T-helper 17 cell (primary cell): ENCODE measurements at regions not wholly inside any gene's neighbourhood (a gene's known extent, or its start where the extent isn't known, plus 50 kb on each side); places are given as distances from the start of the nearest gene placed in this dataset.
"Not testable (repeated sequence)": the region's sequence is repeated elsewhere in the genome, so short reads cannot be mapped to it uniquely, and the experiment has no call there.

ENCODE experiments used
- ATAC-seq: fragments of 150-1000 bp; cut with Tn5 transposase; 2 replicates; pipeline ENCODE4 v1.10.0; 2021; ENCODE audit warnings: mild to moderate bottlenecking, moderate library complexity
- DNase-seq, 3 donors: peaks; one replicate each; pipeline versions ENCODE4 v3.0.0 to v3.0.0-alpha.2; 2020 to 2021
- H3K9me3 ChIP-seq: one replicate; pipeline ENCODE4 v1.7.0; 2013; ENCODE audit warnings: low read length, mild to moderate bottlenecking; ENCODE audit not compliant: control insufficient read depth, poor library complexity, severe bottlenecking
- H3K27ac Mint-ChIP-seq: one replicate; pipeline ENCODE4 v1.8.0; 2022; ENCODE audit warnings: mild to moderate bottlenecking, moderate library complexity, mixed read lengths
- H3K27me3 Mint-ChIP-seq: one replicate; pipeline ENCODE4 v1.8.0; 2022; ENCODE audit warnings: mixed read lengths
- H3K36me3 Mint-ChIP-seq: one replicate; pipeline ENCODE4 v1.8.0; 2022; ENCODE audit warnings: low read depth, mixed read lengths
- H3K4me1 Mint-ChIP-seq: one replicate; pipeline ENCODE4 v1.8.0; 2022; ENCODE audit warnings: mild to moderate bottlenecking, mixed read lengths
- H3K4me3 Mint-ChIP-seq: one replicate; pipeline ENCODE4 v1.8.0; 2022; ENCODE audit warnings: mild to moderate bottlenecking, moderate library complexity, mixed read lengths

DNA sequence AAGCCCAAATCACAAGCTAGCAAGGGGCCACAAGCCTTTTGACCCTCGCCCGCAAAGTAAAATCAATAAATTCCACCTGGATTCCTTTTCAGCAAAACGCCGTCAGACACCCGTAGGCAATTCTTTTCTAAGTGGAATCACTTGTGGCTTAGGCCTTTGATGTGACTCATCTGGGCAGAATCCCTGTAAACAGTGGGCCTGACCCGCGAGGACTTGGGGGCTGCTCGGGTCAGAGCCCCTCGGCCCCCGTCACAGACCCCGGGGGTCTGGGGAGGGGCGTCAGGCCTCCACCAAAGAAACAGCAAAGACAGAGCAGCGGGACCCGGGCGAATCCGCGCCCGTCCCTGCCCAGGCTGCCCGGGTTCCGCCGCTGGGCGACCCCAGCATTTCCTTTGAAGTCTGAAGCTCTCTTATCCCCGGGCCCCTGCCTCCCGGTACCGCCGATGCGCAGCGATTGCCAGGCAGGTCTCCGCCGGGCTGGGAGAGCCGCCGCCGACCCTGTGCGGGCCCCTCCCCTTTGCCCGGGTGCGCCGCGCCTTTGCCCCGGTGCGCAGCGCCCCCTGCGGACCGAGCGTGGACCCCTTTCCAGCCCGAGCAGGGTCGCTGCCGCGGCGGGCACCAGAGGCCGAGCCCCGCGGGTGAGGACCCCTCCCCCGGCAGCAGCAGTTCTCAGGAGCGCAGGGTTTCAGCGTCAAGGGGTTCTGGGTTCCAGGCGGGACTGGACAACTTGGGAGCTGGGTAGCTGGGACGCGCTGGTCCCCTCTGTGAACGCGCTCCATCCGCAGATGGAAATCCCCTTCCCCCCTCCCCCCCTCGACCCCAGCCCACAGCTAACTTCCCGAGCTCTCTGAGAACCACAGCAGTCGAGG lies 178.3 kb downstream of the UACA start:
- DNase-seq, result peak in 2 of 3 donors; percentile 17 to 37
- Mint-ChIP-seq H3K4me3 (peak overlapping the region; percentile 55), H3K4me1 (peaks cover 12% of the 10 kb centered on the region), H3K27ac (no peak overlapping the region), H3K27me3 (peaks cover 36% of the 10 kb centered on the region), H3K36me3 (no peaks in the 10 kb centered on the region)
- peak; percentile 81 for ATAC-seq
- no peaks in the 10 kb centered on the region for H3K9me3 ChIP-seq

DNA sequence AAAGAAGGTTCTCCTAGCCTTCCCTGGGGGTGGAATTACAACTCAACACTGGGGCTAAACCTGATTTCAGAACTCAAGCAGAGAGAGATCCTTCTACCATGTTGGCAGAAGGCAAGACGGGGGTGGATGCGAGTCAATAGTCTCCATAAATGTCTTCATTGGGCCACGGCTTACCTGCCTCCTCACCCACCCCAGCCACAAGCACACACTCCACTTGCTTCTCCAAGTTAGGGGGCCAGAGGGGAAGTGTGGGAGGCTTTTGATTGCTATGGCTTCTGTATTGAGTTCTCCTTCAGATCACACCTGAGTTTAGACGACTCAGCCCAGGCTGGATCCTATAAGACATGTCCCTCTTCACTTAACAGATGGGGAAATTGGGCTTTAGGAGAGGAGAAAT lies 178.9 kb downstream of the UACA start:
- peaks cover 12% of the 10 kb centered on the region for H3K4me1 Mint-ChIP-seq
- no peaks in the 10 kb centered on the region for H3K9me3 ChIP-seq
- H3K27me3 Mint-ChIP-seq, result peaks cover 37% of the 10 kb centered on the region
- no peak overlapping the region for H3K4me3 Mint-ChIP-seq
- no peak for DNase-seq
- ATAC-seq, result no peak
- H3K36me3 Mint-ChIP-seq, result no peaks in the 10 kb centered on the region
- H3K27ac Mint-ChIP-seq, result no peak overlapping the region

DNA sequence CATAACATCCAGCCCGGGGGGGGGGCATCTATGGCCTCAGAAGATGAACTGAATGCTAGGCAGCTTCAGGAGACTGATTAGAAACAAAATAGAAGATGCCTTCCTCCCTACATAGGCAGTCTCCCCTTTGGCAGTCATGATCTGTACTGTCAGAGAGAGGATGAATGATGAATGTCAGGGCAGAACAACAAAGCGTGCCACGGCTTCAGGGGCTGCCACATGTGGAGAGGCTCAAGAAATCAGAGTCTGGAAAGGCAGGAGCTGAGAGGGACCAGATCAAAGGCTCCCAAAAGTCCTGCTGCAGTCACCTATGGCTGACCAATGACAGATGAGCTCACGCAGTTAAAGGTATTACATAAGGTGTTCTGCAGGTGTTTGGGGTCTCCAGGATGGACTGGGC lies 180.4 kb downstream of the UACA start:
- H3K36me3 Mint-ChIP-seq, result no peaks in the 10 kb centered on the region
- no peaks in the 10 kb centered on the region for H3K9me3 ChIP-seq
- peaks cover 10% of the 10 kb centered on the region for H3K4me1 Mint-ChIP-seq
- H3K4me3 Mint-ChIP-seq, result no peak overlapping the region
- H3K27me3 Mint-ChIP-seq, result peaks cover 31% of the 10 kb centered on the region
- H3K27ac Mint-ChIP-seq, result no peak overlapping the region
- ATAC-seq (no peak), DNase-seq (no peak)

DNA sequence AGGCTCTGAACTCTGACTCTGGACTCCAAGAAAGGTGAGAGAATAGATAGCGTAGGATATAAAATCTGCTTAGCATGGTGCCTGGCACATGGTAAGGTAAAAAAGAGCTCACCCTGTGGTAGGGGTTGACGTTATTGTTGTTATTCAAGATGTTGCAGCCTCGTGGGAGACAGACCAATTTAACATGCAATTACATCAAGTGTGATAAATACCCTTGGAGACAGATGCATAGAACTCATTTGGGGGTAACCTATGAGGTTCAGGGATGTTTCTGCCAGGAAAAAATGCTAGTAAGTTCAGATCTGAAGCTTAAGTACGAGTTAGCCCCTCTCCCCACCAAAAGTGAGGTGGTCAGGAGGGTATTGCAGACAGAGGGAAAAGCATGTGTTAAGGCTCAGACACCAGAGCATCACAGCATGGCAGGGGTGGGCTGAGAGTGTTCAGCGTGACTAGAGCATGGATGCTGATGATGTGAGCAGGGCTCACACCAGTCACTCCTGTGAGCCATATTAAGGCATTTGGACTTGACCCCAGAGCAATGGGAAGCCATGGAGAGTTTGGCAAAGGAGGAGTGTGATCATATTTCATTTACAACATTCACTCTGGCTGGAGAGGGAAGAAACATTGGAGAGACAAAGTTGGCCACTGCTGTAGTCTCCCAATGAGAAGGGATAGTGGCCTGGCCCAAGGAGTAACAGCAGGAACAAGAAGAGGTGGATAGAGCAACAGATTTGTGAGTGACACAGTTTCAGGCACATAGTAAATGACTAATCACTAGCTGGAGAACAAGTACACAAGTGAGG lies 181.0 kb downstream of the UACA start:
- peaks cover 26% of the 10 kb centered on the region for H3K27me3 Mint-ChIP-seq
- H3K4me3 Mint-ChIP-seq, result no peak overlapping the region
- no peak overlapping the region for H3K27ac Mint-ChIP-seq
- DNase-seq, result no peak
- ATAC-seq, result no peak
- no peaks in the 10 kb centered on the region for H3K36me3 Mint-ChIP-seq
- peaks cover 10% of the 10 kb centered on the region for H3K4me1 Mint-ChIP-seq
- no peaks in the 10 kb centered on the region for H3K9me3 ChIP-seq

DNA sequence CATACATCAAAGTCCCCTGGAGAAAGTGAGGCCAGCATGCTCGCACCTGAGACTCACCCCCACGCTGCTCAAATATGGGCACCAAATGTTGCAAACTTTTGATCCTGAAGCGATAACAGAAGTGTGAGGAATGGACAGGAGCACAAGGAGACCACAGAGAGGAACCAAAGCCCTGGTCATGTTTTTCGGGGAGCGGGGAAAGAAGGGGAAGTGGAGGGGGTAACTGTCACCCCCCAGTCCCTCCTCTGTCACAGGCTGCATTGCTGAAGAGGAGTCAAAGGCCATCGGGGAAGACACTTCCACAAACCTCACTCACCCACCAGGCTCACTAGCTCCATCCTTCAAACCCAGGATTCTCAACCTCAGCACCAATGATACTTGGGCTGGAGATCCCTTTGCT lies 182.4 kb downstream of the UACA start:
- Mint-ChIP-seq H3K27ac (no peak overlapping the region), H3K27me3 (peaks cover 20% of the 10 kb centered on the region), H3K4me3 (no peak overlapping the region), H3K36me3 (no peaks in the 10 kb centered on the region), H3K4me1 (peaks cover 7% of the 10 kb centered on the region)
- no peak for DNase-seq
- no peaks in the 10 kb centered on the region for H3K9me3 ChIP-seq
- ATAC-seq, result no peak

DNA sequence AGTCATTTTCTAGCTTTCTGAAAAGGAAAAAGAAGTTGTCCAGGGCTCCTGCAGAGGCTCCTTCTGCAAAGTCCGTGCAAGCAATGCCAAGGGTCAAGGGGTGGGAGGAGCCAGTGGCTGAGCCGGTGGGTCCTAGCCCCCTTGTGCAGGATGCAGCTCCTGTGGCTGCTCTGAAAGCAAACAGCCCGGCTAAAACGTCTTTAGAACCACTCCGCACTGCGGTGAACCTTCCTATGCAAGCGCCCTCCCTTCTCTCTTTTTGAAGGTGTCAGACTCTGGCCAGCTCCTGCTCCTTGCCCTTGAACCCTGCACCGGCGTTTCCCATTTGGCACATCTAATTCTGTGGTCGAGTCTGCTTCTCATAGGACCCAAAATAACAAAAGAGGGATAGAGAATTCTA lies 183.1 kb downstream of the UACA start:
- Mint-ChIP-seq H3K4me3 (no peak overlapping the region), H3K27me3 (peaks cover 23% of the 10 kb centered on the region), H3K4me1 (peaks cover 2% of the 10 kb centered on the region), H3K36me3 (no peaks in the 10 kb centered on the region), H3K27ac (no peak overlapping the region)
- ATAC-seq (no peak), DNase-seq (no peak)
- H3K9me3 ChIP-seq, result no peaks in the 10 kb centered on the region

DNA sequence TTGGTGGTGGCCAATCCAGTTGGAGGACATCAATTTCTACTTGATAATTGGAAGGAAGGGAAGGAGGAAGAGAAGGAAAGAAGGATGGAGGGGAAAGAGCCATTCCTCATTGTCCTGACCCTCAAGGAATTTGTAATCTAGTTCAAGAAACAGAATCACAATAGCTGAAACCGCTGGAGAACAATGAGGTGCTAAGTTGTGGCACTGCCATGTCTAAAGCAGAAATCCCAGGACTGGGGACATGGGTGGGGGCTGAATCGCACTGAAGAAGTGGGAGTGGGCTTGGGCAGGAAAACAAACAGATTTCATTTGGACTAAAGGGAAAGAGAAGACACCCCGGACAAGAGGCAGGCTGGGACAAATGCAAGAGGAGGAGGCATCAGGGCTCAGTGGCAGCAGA lies 183.6 kb downstream of the UACA start:
- ATAC-seq (no peak), DNase-seq (no peak)
- H3K9me3 ChIP-seq, result no peaks in the 10 kb centered on the region
- H3K36me3 Mint-ChIP-seq, result no peaks in the 10 kb centered on the region
- H3K4me1 Mint-ChIP-seq, result no peaks in the 10 kb centered on the region
- no peak overlapping the region for H3K4me3 Mint-ChIP-seq
- H3K27me3 Mint-ChIP-seq, result peaks cover 23% of the 10 kb centered on the region
- no peak overlapping the region for H3K27ac Mint-ChIP-seq

DNA sequence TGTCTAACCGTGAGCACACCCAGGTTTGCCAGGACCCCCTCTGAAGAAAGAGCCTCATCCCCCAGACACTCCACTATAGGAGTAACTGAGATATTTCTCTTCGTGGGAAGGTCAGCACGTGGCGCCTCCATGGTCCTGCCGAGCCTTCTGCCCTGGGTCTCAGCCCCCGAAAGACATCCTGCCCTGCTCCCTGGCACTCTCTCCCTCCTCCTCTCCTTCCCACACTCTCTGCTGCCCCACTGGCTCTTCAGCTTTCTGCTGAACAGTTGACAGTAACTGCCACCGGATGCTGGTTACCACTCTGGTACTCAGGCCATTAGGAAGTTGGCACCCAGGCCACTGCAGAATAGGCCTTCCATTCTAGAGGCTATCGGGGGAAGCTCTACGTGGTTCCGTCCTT lies 185.2 kb downstream of the UACA start:
- DNase-seq, result no peak
- Mint-ChIP-seq H3K4me3 (no peak overlapping the region), H3K27me3 (peaks cover 17% of the 10 kb centered on the region), H3K27ac (no peak overlapping the region), H3K4me1 (no peaks in the 10 kb centered on the region), H3K36me3 (no peaks in the 10 kb centered on the region)
- ATAC-seq, result no peak
- no peaks in the 10 kb centered on the region for H3K9me3 ChIP-seq

DNA sequence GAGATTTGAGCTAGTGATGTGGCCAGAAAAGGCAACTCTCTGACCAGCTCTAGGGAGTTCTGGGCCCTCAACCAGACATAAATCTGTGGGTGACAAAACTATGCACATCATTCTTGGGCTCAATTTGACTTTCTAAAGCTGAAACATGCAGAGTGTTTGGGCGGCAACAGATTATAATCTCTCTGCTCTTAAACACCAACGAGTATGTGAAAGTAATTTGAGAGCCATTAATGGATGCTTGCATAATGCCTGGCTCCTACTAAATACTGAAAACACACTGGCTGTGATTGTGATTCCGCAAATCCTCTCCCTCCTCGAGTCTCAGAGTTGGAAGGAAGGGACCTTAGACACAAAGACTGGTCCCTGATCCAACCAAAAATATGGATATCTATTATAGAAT lies 186.7 kb downstream of the UACA start:
- H3K27ac Mint-ChIP-seq, result no peak overlapping the region
- no peaks in the 10 kb centered on the region for H3K9me3 ChIP-seq
- ATAC-seq (no peak), DNase-seq (no peak)
- no peaks in the 10 kb centered on the region for H3K36me3 Mint-ChIP-seq
- H3K4me3 Mint-ChIP-seq, result no peak overlapping the region
- peaks cover 30% of the 10 kb centered on the region for H3K27me3 Mint-ChIP-seq
- H3K4me1 Mint-ChIP-seq, result no peaks in the 10 kb centered on the region

DNA sequence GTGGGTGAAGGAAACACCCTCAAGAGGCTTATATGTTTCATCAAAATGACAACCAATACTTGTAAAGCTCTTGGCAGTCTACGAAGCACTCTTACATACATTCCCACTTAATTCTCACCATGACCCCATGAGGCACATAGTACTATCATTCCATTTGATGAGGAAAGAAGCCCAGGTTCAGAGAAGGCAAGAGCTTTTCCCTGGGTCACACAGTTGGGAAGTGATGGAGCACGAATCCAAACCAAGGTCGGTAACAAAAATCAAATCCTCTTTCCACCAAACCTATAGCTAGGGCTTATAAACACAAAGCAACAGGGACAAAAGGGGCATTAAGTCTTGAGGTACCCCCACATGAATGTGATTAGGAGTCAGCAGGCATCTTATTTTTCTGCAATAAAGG lies 187.1 kb downstream of the UACA start:
- H3K27ac Mint-ChIP-seq, result no peak overlapping the region
- no peaks in the 10 kb centered on the region for H3K4me1 Mint-ChIP-seq

DNA sequence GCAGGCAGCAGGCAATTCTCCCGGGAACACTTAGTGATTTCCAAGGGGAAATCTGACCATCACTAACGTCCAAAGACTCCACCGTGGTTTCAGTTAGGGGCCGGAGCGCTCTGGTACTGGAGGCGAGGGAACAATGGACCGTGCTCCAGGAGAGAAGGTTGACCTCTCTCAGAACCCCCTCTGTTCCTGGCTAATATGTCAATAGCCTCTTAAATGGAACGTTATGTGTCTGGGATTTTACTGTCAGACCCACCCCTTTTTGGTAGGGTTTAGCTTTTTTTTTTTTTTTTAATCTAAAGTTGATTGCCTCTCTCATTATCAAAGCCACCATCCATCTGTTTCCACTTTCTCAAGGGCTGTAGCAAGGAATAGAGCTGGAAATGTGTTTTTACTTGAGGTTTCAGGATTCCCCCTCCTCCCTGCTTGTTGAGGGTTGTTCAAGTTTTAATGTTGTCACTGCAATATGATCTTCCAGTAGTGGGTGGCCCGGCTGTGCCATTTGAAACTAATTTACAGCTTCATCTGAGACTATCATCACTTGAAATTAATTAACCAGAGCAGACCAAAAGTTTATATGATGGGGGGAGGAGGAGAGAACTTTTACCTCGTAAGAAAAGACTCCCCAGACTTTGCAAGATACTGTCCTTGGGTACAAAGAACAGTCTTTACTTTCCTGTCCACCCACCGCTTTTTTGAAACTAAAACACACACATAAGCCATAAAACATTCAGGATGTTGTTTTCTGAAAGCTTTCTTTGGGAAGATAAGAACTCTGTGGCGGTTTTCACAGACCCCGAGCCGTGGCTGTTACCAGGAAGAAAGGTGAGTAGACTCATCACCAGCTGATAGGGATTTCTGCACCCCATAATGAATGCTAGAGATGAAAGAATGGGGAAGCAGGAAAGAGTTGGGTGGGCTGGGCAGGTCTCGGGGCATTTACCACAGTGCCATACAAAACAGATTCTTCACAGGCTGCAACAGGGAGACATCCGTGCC lies 187.8 kb downstream of the UACA start:
- no peaks in the 10 kb centered on the region for H3K4me1 Mint-ChIP-seq
- no peaks in the 10 kb centered on the region for H3K36me3 Mint-ChIP-seq
- DNase-seq, result no peak
- H3K9me3 ChIP-seq, result no peaks in the 10 kb centered on the region
- no peak overlapping the region for H3K4me3 Mint-ChIP-seq
- peaks cover 30% of the 10 kb centered on the region for H3K27me3 Mint-ChIP-seq
- H3K27ac Mint-ChIP-seq, result no peak overlapping the region
- no peak for ATAC-seq

More for the DNA sequence above, 187.1 kb downstream of the UACA start:
- H3K9me3 ChIP-seq, result no peaks in the 10 kb centered on the region
- DNase-seq (no peak), ATAC-seq (no peak)
- H3K36me3 Mint-ChIP-seq, result no peaks in the 10 kb centered on the region
- peaks cover 30% of the 10 kb centered on the region for H3K27me3 Mint-ChIP-seq
- H3K4me3 Mint-ChIP-seq, result no peak overlapping the region

DNA sequence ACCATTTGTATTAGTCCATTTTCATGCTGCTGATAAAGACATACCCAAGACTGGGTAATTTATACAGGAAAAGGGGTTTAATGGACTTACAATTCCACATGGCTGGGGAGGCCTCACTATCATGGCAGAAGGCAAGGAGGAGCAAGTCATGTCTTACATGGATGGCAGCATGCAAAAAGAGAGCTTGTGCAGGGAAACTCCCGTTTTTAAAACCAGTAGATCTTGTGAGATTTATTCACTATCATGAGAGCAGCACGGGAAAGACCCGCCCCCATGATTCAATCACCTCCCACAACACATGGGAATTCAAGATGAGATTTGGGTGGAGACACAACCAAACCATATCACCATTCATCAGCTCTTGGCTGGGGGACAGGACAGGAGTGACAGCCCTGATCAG lies 189.0 kb downstream of the UACA start:
- ATAC-seq, H3K27ac Mint-ChIP-seq, H3K4me3 Mint-ChIP-seq, H3K36me3 Mint-ChIP-seq, DNase-seq, H3K4me1 Mint-ChIP-seq, H3K9me3 ChIP-seq: not testable (repeated sequence)
- H3K27me3 Mint-ChIP-seq, result peaks cover 26% of the 10 kb centered on the region
